PC-3 (cell line): ENCODE measurements at regions not wholly inside any gene's neighbourhood (a gene's known extent, or its start where the extent isn't known, plus 50 kb on each side); places are given as distances from the start of the nearest gene placed in this dataset.

Source experiments
- ATAC-seq: fragments of 200-7000 bp; cut with Tn5 transposase; 2 replicates; pipeline ENCODE4 v1.9.1; 2020; ENCODE audit warnings: mild to moderate bottlenecking, moderate library complexity
- BruUV-seq: library from RNA; stranded (reverse); fragments of 400-500 nt; replicated peaks from 2 replicates; lab custom pipeline; 2021; lab: Mats Ljungman, UMichigan
- CTCF ChIA-PET: fragments of 300-600 bp; sonication (Branson Sonifier 250); formaldehyde crosslinking; loops from one replicate; lab custom pipeline; 2022; ENCODE audit warnings: antibody characterized with exemption; lab: Charles Lee
- POLR2A ChIA-PET: fragments of 300-600 bp; sonication (Branson Sonifier 250); formaldehyde crosslinking; loops from one replicate; lab custom pipeline; 2022; ENCODE audit warnings: antibody characterized with exemption; ENCODE audit not compliant: unreplicated experiment; lab: Charles Lee
- DNase-seq: peaks from one replicate; pipeline ENCODE4 v3.0.0-alpha.2; 2015
- H2AFZ ChIP-seq: fragments of 300-600 bp; sonication (generic); 2 replicates; pipeline ENCODE4 v1.6.0; 2016; ENCODE audit warnings: antibody characterized with exemption, low read length
- H3F3A ChIP-seq: fragments of 300-600 bp; sonication (generic); one replicate; pipeline ENCODE4 v1.6.0; 2017; ENCODE audit warnings: antibody characterized with exemption, low read length, control low read depth, mild to moderate bottlenecking; ENCODE audit not compliant: unreplicated experiment
- H3K27ac ChIP-seq: fragments of 300-600 bp; sonication (generic); 2 replicates; pipeline ENCODE4 v1.5.1; 2016; ENCODE audit warnings: mild to moderate bottlenecking, low read length
- H3K27me3 ChIP-seq: fragments of 300-600 bp; sonication (generic); 2 replicates; pipeline ENCODE4 v1.6.1; 2016; ENCODE audit warnings: low read length, mixed read lengths
- H3K36me3 ChIP-seq: fragments of 300-600 bp; sonication (generic); 2 replicates; pipeline ENCODE4 v1.6.1; 2016; ENCODE audit warnings: low read depth, mixed run types, low read length, mixed read lengths
- H3K4me1 ChIP-seq: fragments of 300-600 bp; sonication (generic); 2 replicates; pipeline ENCODE4 v1.5.1; 2016; ENCODE audit warnings: low read length; ENCODE audit not compliant: insufficient read depth
- H3K4me2 ChIP-seq: fragments of 300-600 bp; sonication (generic); 2 replicates; pipeline ENCODE4 v1.6.0; 2016; ENCODE audit warnings: low read length
- H3K4me3 ChIP-seq: fragments of 300-600 bp; sonication (generic); 2 replicates; pipeline ENCODE4 v1.5.1; 2016; ENCODE audit warnings: mild to moderate bottlenecking, low read length, mixed read lengths
- H3K79me2 ChIP-seq: fragments of 300-600 bp; sonication (generic); 2 replicates; pipeline ENCODE4 v1.6.1; 2017; ENCODE audit warnings: low read length, mixed read lengths
- H3K9ac ChIP-seq: fragments of 300-600 bp; sonication (generic); 2 replicates; pipeline ENCODE4 v1.6.0; 2016; ENCODE audit warnings: mild to moderate bottlenecking, low read length
- H3K9me2 ChIP-seq: fragments of 300-600 bp; sonication (generic); replicated peaks from 2 replicates; pipeline ENCODE4 v1.6.1; 2016; ENCODE audit warnings: mixed run types, low read length, mixed read lengths
- H3K9me3 ChIP-seq: fragments of 300-600 bp; sonication (generic); 2 replicates; pipeline ENCODE4 v1.6.1; 2016; ENCODE audit warnings: low read length, mixed read lengths
- H4K20me1 ChIP-seq: fragments of 300-600 bp; sonication (generic); 2 replicates; pipeline ENCODE4 v1.6.1; 2016; ENCODE audit warnings: low read length, mixed read lengths
- CTCF ChIP-seq: fragments of 300-600 bp; sonication (generic); conservative IDR thresholded peaks from 2 replicates; pipeline ENCODE4 v1.5.1; 2017; ENCODE audit warnings: antibody characterized with exemption, low read depth, mild to moderate bottlenecking, low read length
- EZH2 ChIP-seq: fragments of 300-600 bp; sonication (generic); IDR thresholded peaks from one replicate; pipeline ENCODE4 v1.6.1; 2017; ENCODE audit warnings: antibody characterized with exemption, mild to moderate bottlenecking, low read length; ENCODE audit not compliant: unreplicated experiment
- EZH2phosphoT487 ChIP-seq: fragments of 300-600 bp; sonication (generic); IDR thresholded peaks from 2 replicates; pipeline ENCODE4 v1.6.1; 2018; ENCODE audit warnings: mild to moderate bottlenecking, antibody characterized with exemption, low read length, borderline replicate concordance
- intact Hi-C: fragments of 100-400 bp; cut with micrococcal nuclease; formaldehyde crosslinking; loops from 2 replicates; pipeline ENCODE4 v1.9.0; 2023

GRCh38 chr5:43895876-43896275 is 292.9 kb downstream of the NNT start:
- no TSS peak for BruUV-seq
- Histone ChIP-seq H3F3A (no peaks in the 10 kb centered on the region), H3K4me2 (no peak overlapping the region), H3K4me1 (no peaks in the 10 kb centered on the region), H3K27ac (no peak overlapping the region), H2AFZ (no peak overlapping the region), H4K20me1 (no peaks in the 10 kb centered on the region), H3K79me2 (no peaks in the 10 kb centered on the region), H3K9me3 (no peaks in the 10 kb centered on the region), H3K4me3 (no peak overlapping the region), H3K9ac (no peak overlapping the region), H3K36me3 (no peaks in the 10 kb centered on the region), H3K27me3 (0 out of 2 replicates have a peak, but pooled peaks cover 4% of the 10 kb centered on the region), H3K9me2 (no peaks in the 10 kb centered on the region)
- TF ChIP-seq CTCF (no peak), EZH2 (no peak), EZH2phosphoT487 (no peak)
- ChIA-PET POLR2A (no interaction called here), CTCF (no interaction called here)
- intact Hi-C loops = no loop called here
- DNase-seq (no peak), ATAC-seq (no peak)

- Histone ChIP-seq H3K4me2 (no peak overlapping the region), H3K9me3 (no peaks in the 10 kb centered on the region), H3K4me3 (no peak overlapping the region), H2AFZ (no peak overlapping the region), H3K9ac (no peak overlapping the region), H3K27me3 (0 out of 2 replicates have a peak, but pooled peaks cover 4% of the 10 kb centered on the region), H3K36me3 (no peaks in the 10 kb centered on the region), H3K9me2 (no peaks in the 10 kb centered on the region), H3K4me1 (no peaks in the 10 kb centered on the region), H3F3A (no peaks in the 10 kb centered on the region), H4K20me1 (no peaks in the 10 kb centered on the region), H3K27ac (no peak overlapping the region), H3K79me2 (no peaks in the 10 kb centered on the region)
- DNase-seq (no peak), ATAC-seq (no peak)
- no TSS peak for BruUV-seq
- POLR2A ChIA-PET = no interaction called here
- CTCF ChIA-PET = no interaction called here
- TF ChIP-seq CTCF = no peak
- TF ChIP-seq EZH2phosphoT487 = no peak
- no peak for TF ChIP-seq EZH2
- intact Hi-C loops = no loop called here
Measured at GRCh38 chr5:43893951-43894684, 291.1 kb downstream of the NNT start.

- TF ChIP-seq EZH2phosphoT487 (no peak), EZH2 (no peak), CTCF (no peak)
- intact Hi-C loops = no loop called here
- no peak overlapping the region for H2AFZ ChIP-seq
Measured at GRCh38 chr5:43891112-43891511, 288.1 kb downstream of the NNT start.

More at GRCh38 chr5:43891112-43891511, 288.1 kb downstream of the NNT start:
- ChIA-PET CTCF (no interaction called here), POLR2A (no interaction called here)
- BruUV-seq = no TSS peak
- H3F3A ChIP-seq = no peaks in the 10 kb centered on the region
- no peaks in the 10 kb centered on the region for H4K20me1 ChIP-seq
- H3K4me1 ChIP-seq = no peaks in the 10 kb centered on the region
- no peaks in the 10 kb centered on the region for H3K9me3 ChIP-seq
- no peak overlapping the region for H3K4me3 ChIP-seq
- no peak overlapping the region for H3K27ac ChIP-seq
- no peaks in the 10 kb centered on the region for H3K36me3 ChIP-seq
- DNase-seq = no peak
- no peak for ATAC-seq
- no peak overlapping the region for H3K4me2 ChIP-seq
- no peak overlapping the region for H3K9ac ChIP-seq
- H3K9me2 ChIP-seq = no peaks in the 10 kb centered on the region
- H3K27me3 ChIP-seq = 0 out of 2 replicates have a peak, but pooled peaks cover 4% of the 10 kb centered on the region
- no peaks in the 10 kb centered on the region for H3K79me2 ChIP-seq
